Psoas muscle (tissue), 7 donors: ENCODE measurements at regions not wholly inside any gene's neighbourhood (a gene's known extent, or its start where the extent isn't known, plus 50 kb on each side); places are given as distances from the start of the nearest gene placed in this dataset.

Experiments
- ATAC-seq, 4 donors: fragments of 200-7000 bp; cut with Tn5 transposase; one replicate each; pipeline ENCODE4 v1.9.1; 2020; ENCODE audit warnings: moderate library complexity in 3 of 4, mild to moderate bottlenecking in 2 of 4
- DNase-seq, 2 donors: peaks; one replicate each; pipeline ENCODE4 v3.0.0-alpha.2; 2020
- H3K27ac ChIP-seq: fragments of 200-600 bp; one replicate; pipeline ENCODE4 v1.8.0; 2022
- H3K27me3 ChIP-seq, 3 donors: fragments of 200-600 bp in 1 of 3; one replicate each; pipeline versions ENCODE4 v1.6.1 to v1.8.0; 2013 to 2022; ENCODE audit warnings: low read length in 2 of 3, mild to moderate bottlenecking in 2 of 3, moderate library complexity in 1 of 3; ENCODE audit not compliant: insufficient read depth in 3 of 3
- H3K36me3 ChIP-seq, 2 donors: fragments of 200-600 bp in 1 of 2; one replicate each; pipeline versions ENCODE4 v1.6.1 to v1.8.0; 2013 to 2022; ENCODE audit warnings: low read depth in 1 of 2, mild to moderate bottlenecking in 1 of 2, moderate library complexity in 1 of 2; ENCODE audit not compliant: insufficient read depth in 1 of 2
- H3K4me1 ChIP-seq: fragments of 200-600 bp; one replicate; pipeline ENCODE4 v1.8.0; 2022
- H3K4me3 ChIP-seq: fragments of 200-600 bp; one replicate; pipeline ENCODE4 v1.8.0; 2022; ENCODE audit warnings: mild to moderate bottlenecking
- H3K9me3 ChIP-seq: fragments of 200-600 bp; one replicate; pipeline ENCODE4 v1.8.0; 2022
- CTCF ChIP-seq: fragments of 200-600 bp; IDR thresholded peaks from one replicate; pipeline ENCODE4 v1.8.0; 2022; ENCODE audit warnings: antibody characterized with exemption
- WGBS, 3 donors: extraction: QIAGEN DNeasy Blood & Tissue Kit; methylation state at CpG; one replicate each; pipeline versions ENCODE4 v1.1.6 to v1.1.7; 2013; 5-methylcytosine and 5-hydroxymethylcytosine counted together
- intact Hi-C, 2 donors: fragments of 100-400 bp; cut with DNase I; formaldehyde crosslinking; loops; one replicate each; pipeline versions ENCODE4 v1.11.0 to v1.14.2; 2022
- donor health status: healthy with polysubstance abuse.
- donor health status: DM: no; HTN: no; CAD: no; lungs with moderate emphysema.
- donor health status: Bipolar disorder and iron deficiency.
- donor health status: healthy.
- donor health status: DM: yes; HTN: yes; CAD: no.
- donor health status: DM: no; HTN: no; CAD: no.
- donor health status: DM: yes; HTN: yes; CAD: no.

- Histone ChIP-seq H3K4me3 (no peak overlapping the region), H3K4me1 (no peaks in the 10 kb centered on the region), H3K27ac (no peak overlapping the region), H3K9me3 (no peaks in the 10 kb centered on the region), H3K27me3 (no peaks in the 10 kb centered on the region), H3K36me3 (no peaks in the 10 kb centered on the region)
- no peak for DNase-seq
- intact Hi-C loops = no loop called here
- WGBS, 3 donors = 34 to 52% (median 39%) methylated on average over 5 of the region's 5 CpGs
- no peak for TF ChIP-seq CTCF
- peak in 2 of 4 donors; percentile 40 to 64 for ATAC-seq
These were observed 141.1 kb upstream of the WDFY3 start for GRCh38 chr4:85107553-85107952.

- no peaks in the 10 kb centered on the region for H3K4me1 ChIP-seq
- no peak overlapping the region for H3K4me3 ChIP-seq
- intact Hi-C loops = no loop called here
- TF ChIP-seq CTCF = no peak
- H3K27ac ChIP-seq = no peak overlapping the region
- 48 to 55% (median 51%) methylated on average over 3 of the region's 3 CpGs for whole genome bisulfite sequencing, 3 donors
- H3K36me3 ChIP-seq = no peaks in the 10 kb centered on the region
- no peaks in the 10 kb centered on the region for H3K27me3 ChIP-seq
- ATAC-seq = no peak
- no peaks in the 10 kb centered on the region for H3K9me3 ChIP-seq
- no peak for DNase-seq
These were observed 147.2 kb upstream of the WDFY3 start for GRCh38 chr4:85113706-85114105.

GRCh38 chr4:85114526-85114925 is 148.0 kb upstream of the WDFY3 start:
- TF ChIP-seq CTCF = no peak
- Histone ChIP-seq H3K4me3 (no peak overlapping the region), H3K36me3 (no peaks in the 10 kb centered on the region), H3K27me3 (no peaks in the 10 kb centered on the region), H3K27ac (no peak overlapping the region), H3K4me1 (no peaks in the 10 kb centered on the region), H3K9me3 (no peaks in the 10 kb centered on the region)
- no peak for ATAC-seq
- DNase-seq = no peak
- intact Hi-C loops = no loop called here
- WGBS, 3 donors = 34 to 41% (median 35%) methylated on average over 3 of the region's 3 CpGs

GRCh38 chr4:85116008-85116407 is 149.5 kb upstream of the WDFY3 start:
- Histone ChIP-seq H3K4me3 (no peak overlapping the region), H3K27me3 (no peaks in the 10 kb centered on the region), H3K36me3 (no peaks in the 10 kb centered on the region), H3K27ac (no peak overlapping the region), H3K9me3 (no peaks in the 10 kb centered on the region), H3K4me1 (no peaks in the 10 kb centered on the region)
- ATAC-seq = no peak
- intact Hi-C loops = no loop called here
- DNase-seq = no peak
- TF ChIP-seq CTCF = no peak

GRCh38 chr4:85125688-85126087 is 159.2 kb upstream of the WDFY3 start:
- no peak for DNase-seq
- intact Hi-C loops = no loop called here
- Histone ChIP-seq H3K27me3 (no peaks in the 10 kb centered on the region), H3K9me3 (peaks cover 4% of the 10 kb centered on the region), H3K4me3 (no peak overlapping the region), H3K27ac (no peak overlapping the region), H3K4me1 (no peaks in the 10 kb centered on the region), H3K36me3 (no peaks in the 10 kb centered on the region)
- TF ChIP-seq CTCF = no peak
- 27 to 39% (median 30%) methylated on average over 1 of the region's 1 CpG for WGBS, 3 donors
- no peak for ATAC-seq
